ENCODE measurements at regions not wholly inside any gene's neighbourhood (a gene's known extent, or its start where the extent isn't known, plus 50 kb on each side); places are given as distances from the start of the nearest gene placed in this dataset.

DNA sequence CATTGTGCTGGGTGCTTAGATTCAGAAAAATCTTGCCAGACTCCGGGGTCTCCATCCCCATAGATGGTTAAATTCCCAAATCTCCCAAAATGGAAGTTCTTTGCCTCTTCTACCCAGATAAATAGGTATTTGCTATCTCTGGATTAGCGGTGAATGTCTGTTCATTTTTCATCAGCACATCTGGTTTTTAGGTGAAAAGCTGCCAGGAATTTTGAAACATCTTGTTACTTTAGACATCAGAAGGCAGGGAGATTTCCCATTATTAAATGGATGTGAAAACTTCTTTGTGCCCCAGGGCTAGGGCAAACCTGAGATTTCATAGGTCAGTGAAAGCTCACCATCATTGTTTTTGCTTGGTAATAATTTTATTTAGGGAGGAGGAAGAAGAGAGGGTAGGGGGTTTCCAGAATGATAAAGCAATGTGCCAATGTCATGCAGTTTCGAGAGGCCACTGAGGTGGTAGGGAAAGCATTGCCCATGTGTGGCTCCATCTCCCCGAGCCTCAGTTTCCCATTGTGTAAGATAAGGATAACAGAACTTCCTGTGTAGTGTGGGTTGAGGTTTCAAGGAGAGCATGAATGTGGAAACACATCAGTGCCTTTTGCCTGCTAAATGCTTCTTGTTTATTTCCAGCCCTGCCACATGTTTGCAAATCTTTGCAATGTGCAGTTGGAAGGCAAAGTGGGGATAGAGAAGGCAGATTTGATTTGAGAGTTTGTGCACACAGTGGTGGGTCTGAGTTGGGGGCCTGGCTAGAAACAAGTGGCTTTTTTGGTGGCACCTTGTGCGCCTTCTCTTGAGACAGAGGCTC is 147.2 kb upstream of the KLF4 start:
- H3K9ac ChIP-seq (ENCODE audit: low read depth, low read length): no peak overlapping the region

GRCh38 chr9:107635803-107636174 is 146.2 kb upstream of the KLF4 start:
- Histone ChIP-seq H3K27me3 (ENCODE audit: control insufficient read depth, insufficient read depth, low read length) (peaks cover 9% of the 10 kb centered on the region), H3K36me3 (ENCODE audit: control insufficient read depth, insufficient read depth, low read length) (no peaks in the 10 kb centered on the region), H3K9ac (ENCODE audit: low read depth, low read length) (no peak overlapping the region), H3K9me3 (ENCODE audit: control insufficient read depth, insufficient read depth, low read length) (no peaks in the 10 kb centered on the region), H3K4me1 (ENCODE audit: control insufficient read depth, insufficient read depth, low read length) (peaks cover 11% of the 10 kb centered on the region), H3K4me3 (ENCODE audit: low read depth, low read length) (no peak overlapping the region)

More for the DNA sequence above, 147.2 kb upstream of the KLF4 start:
- Histone ChIP-seq H3K36me3 (ENCODE audit: control insufficient read depth, insufficient read depth, low read length) (no peaks in the 10 kb centered on the region), H3K9me3 (ENCODE audit: control insufficient read depth, insufficient read depth, low read length) (no peaks in the 10 kb centered on the region), H3K4me3 (ENCODE audit: low read depth, low read length) (peak overlapping the region; percentile 57), H3K4me1 (ENCODE audit: control insufficient read depth, insufficient read depth, low read length) (peaks cover 10% of the 10 kb centered on the region), H3K27me3 (ENCODE audit: control insufficient read depth, insufficient read depth, low read length) (peaks cover 9% of the 10 kb centered on the region)

- no peak overlapping the region for H3K4me3 ChIP-seq (ENCODE audit: low read depth, low read length)
- H3K4me1 ChIP-seq (ENCODE audit: control insufficient read depth, insufficient read depth, low read length): peaks cover 11% of the 10 kb centered on the region
- peaks cover 9% of the 10 kb centered on the region for H3K27me3 ChIP-seq (ENCODE audit: control insufficient read depth, insufficient read depth, low read length)
- no peaks in the 10 kb centered on the region for H3K9me3 ChIP-seq (ENCODE audit: control insufficient read depth, insufficient read depth, low read length)
- no peaks in the 10 kb centered on the region for H3K36me3 ChIP-seq (ENCODE audit: control insufficient read depth, insufficient read depth, low read length)
- no peak overlapping the region for H3K9ac ChIP-seq (ENCODE audit: low read depth, low read length)
Measured at GRCh38 chr9:107635101-107635802, 145.7 kb upstream of the KLF4 start.

DNA sequence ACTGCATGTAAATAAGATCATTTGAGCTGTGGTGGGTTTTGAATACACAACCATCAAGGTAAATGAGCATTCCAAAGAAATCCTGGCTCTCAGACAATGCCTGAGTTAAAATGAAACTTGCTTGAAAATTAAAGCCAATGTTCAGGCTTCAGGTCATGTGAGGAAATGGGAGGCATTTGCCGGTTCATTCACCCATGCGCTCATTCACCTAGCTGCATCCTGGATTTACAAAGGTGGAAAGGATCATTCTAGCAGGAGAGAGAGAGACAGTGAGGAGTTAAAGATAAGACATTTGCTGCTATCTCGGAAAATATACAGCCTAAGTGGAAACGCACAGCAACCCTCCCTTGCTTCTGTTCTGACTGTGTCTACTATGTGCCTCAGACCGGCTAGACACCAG is 143.8 kb upstream of the KLF4 start:
- Histone ChIP-seq H3K9ac (ENCODE audit: low read depth, low read length) (no peak overlapping the region), H3K9me3 (ENCODE audit: control insufficient read depth, insufficient read depth, low read length) (no peaks in the 10 kb centered on the region), H3K27me3 (ENCODE audit: control insufficient read depth, insufficient read depth, low read length) (peaks cover 5% of the 10 kb centered on the region), H3K36me3 (ENCODE audit: control insufficient read depth, insufficient read depth, low read length) (no peaks in the 10 kb centered on the region), H3K4me3 (ENCODE audit: low read depth, low read length) (no peak overlapping the region), H3K4me1 (ENCODE audit: control insufficient read depth, insufficient read depth, low read length) (peaks cover 17% of the 10 kb centered on the region)

DNA sequence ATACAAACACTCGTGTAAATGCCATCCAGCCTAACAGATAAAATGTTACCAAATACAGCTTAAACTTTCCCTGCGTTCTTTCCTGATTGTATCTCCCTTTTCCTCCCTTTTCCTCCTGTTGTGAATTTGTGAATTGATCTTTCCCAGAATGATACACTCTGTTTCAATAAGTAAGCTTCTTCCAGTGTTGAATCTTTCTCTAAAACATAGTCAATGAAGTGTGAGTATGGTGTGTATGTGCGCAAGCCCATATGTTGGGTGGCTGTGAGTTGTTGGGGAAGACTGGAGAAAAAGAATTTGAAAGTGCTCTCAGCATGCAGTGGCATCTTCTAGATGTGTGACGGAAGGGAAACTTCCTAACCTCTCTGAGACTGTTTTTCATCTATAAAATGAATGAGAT is 143.1 kb upstream of the KLF4 start:
- H3K9ac ChIP-seq (ENCODE audit: low read depth, low read length): no peak overlapping the region
- H3K36me3 ChIP-seq (ENCODE audit: control insufficient read depth, insufficient read depth, low read length): no peaks in the 10 kb centered on the region
- peaks cover 5% of the 10 kb centered on the region for H3K27me3 ChIP-seq (ENCODE audit: control insufficient read depth, insufficient read depth, low read length)
- peaks cover 17% of the 10 kb centered on the region for H3K4me1 ChIP-seq (ENCODE audit: control insufficient read depth, insufficient read depth, low read length)
- H3K9me3 ChIP-seq (ENCODE audit: control insufficient read depth, insufficient read depth, low read length): no peaks in the 10 kb centered on the region
- no peak overlapping the region for H3K4me3 ChIP-seq (ENCODE audit: low read depth, low read length)

GRCh38 chr9:107632216-107632615 is 142.6 kb upstream of the KLF4 start:
- peaks cover 17% of the 10 kb centered on the region for H3K4me1 ChIP-seq (ENCODE audit: control insufficient read depth, insufficient read depth, low read length)
- H3K27me3 ChIP-seq (ENCODE audit: control insufficient read depth, insufficient read depth, low read length): peaks cover 5% of the 10 kb centered on the region
- no peak overlapping the region for H3K9ac ChIP-seq (ENCODE audit: low read depth, low read length)
- H3K9me3 ChIP-seq (ENCODE audit: control insufficient read depth, insufficient read depth, low read length): no peaks in the 10 kb centered on the region
- no peaks in the 10 kb centered on the region for H3K36me3 ChIP-seq (ENCODE audit: control insufficient read depth, insufficient read depth, low read length)
- H3K4me3 ChIP-seq (ENCODE audit: low read depth, low read length): no peak overlapping the region

- Histone ChIP-seq H3K4me1 (ENCODE audit: control insufficient read depth, insufficient read depth, low read length) (peaks cover 17% of the 10 kb centered on the region), H3K9me3 (ENCODE audit: control insufficient read depth, insufficient read depth, low read length) (no peaks in the 10 kb centered on the region), H3K9ac (ENCODE audit: low read depth, low read length) (no peak overlapping the region), H3K4me3 (ENCODE audit: low read depth, low read length) (no peak overlapping the region), H3K27me3 (ENCODE audit: control insufficient read depth, insufficient read depth, low read length) (peaks cover 3% of the 10 kb centered on the region), H3K36me3 (ENCODE audit: control insufficient read depth, insufficient read depth, low read length) (no peaks in the 10 kb centered on the region)
Measured at GRCh38 chr9:107631788-107632187, 142.2 kb upstream of the KLF4 start.

DNA sequence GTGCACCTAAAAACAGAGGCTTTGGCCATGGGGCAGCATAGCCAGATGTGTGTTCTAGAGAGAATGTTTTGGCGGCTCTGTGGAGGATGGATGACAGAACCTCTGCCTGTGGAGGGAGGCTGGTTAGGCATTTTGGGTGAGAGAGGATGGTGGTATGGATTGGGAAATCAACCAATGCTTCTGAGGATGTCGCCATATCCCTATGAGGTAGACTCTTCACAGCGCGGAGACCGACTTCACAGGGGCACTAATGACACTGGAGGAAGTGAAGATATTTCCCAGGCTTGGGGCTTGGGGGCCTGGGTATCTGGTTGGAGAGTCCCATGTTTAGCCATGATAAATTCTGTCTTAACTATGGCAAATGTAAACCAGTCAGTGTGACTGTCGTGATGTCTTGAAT is 140.6 kb upstream of the KLF4 start:
- Histone ChIP-seq H3K9ac (ENCODE audit: low read depth, low read length) (no peak overlapping the region), H3K4me3 (ENCODE audit: low read depth, low read length) (no peak overlapping the region), H3K9me3 (ENCODE audit: control insufficient read depth, insufficient read depth, low read length) (no peaks in the 10 kb centered on the region), H3K27me3 (ENCODE audit: control insufficient read depth, insufficient read depth, low read length) (no peaks in the 10 kb centered on the region), H3K36me3 (ENCODE audit: control insufficient read depth, insufficient read depth, low read length) (no peaks in the 10 kb centered on the region), H3K4me1 (ENCODE audit: control insufficient read depth, insufficient read depth, low read length) (peaks cover 17% of the 10 kb centered on the region)

DNA sequence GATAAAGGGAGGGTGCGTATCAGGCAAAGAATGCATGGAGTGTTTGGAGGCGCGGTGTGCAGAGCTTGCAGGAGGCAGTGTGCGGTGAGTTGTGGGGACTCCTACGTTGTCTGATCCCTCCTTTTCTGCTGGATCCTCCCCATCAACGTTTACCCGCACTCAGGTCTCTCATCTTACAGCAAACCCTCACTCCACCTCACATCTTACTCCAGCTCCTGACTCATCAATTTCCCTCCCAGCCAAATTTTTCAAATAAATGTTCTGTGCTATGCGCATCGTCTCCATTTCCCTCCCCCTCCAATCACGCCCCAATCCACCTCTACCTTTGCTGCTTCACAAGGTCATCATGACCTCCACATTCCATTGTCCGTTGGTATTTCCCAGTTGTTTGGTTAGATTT is 138.9 kb upstream of the KLF4 start:
- no peak overlapping the region for H3K4me3 ChIP-seq (ENCODE audit: low read depth, low read length)
- H3K9ac ChIP-seq (ENCODE audit: low read depth, low read length): no peak overlapping the region
- no peaks in the 10 kb centered on the region for H3K9me3 ChIP-seq (ENCODE audit: control insufficient read depth, insufficient read depth, low read length)
- H3K36me3 ChIP-seq (ENCODE audit: control insufficient read depth, insufficient read depth, low read length): no peaks in the 10 kb centered on the region
- no peaks in the 10 kb centered on the region for H3K27me3 ChIP-seq (ENCODE audit: control insufficient read depth, insufficient read depth, low read length)
- H3K4me1 ChIP-seq (ENCODE audit: control insufficient read depth, insufficient read depth, low read length): peaks cover 11% of the 10 kb centered on the region

DNA sequence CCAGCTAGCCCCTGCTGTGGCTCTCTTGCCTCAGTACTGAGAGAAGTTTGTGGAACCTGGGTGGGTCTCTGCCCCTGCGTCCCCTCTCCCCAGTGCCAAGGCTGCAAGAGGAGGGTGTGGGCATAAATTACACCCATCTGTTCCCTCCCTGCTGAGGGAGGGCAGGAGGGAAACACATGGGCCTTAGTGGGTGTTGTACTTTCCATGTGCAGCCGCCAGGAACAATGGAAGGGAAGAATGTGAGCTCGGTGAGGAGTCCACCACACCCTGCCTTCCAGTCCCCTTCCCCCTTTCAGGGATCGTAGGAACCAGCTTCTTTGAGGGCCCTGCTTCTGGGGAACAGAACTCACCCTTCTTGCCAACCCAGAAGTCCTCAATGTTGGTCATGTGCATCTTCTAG is 138.2 kb upstream of the KLF4 start:
- Histone ChIP-seq H3K27me3 (ENCODE audit: control insufficient read depth, insufficient read depth, low read length) (no peaks in the 10 kb centered on the region), H3K36me3 (ENCODE audit: control insufficient read depth, insufficient read depth, low read length) (no peaks in the 10 kb centered on the region), H3K4me3 (ENCODE audit: low read depth, low read length) (no peak overlapping the region), H3K9ac (ENCODE audit: low read depth, low read length) (no peak overlapping the region), H3K4me1 (ENCODE audit: control insufficient read depth, insufficient read depth, low read length) (peaks cover 9% of the 10 kb centered on the region), H3K9me3 (ENCODE audit: control insufficient read depth, insufficient read depth, low read length) (no peaks in the 10 kb centered on the region)

DNA sequence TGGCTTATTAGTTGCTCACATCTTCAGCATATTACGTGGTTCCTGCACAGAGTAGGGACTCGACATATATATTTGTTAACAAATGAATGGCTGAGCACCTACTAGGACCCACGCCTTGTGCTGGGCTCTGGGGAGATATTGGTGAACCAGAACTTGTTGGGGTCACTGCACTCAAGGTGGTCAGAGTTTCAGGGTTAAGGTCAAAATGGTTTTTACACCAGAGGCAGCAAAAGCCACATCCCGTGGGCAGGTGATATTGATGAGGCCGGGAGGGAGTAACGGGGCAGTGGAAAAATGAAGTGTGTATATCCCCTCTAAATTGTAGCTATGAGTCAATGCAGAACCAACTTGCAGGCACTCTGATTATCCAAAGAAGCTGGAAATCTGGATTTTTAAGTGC is 136.5 kb upstream of the KLF4 start:
- Histone ChIP-seq H3K4me1 (ENCODE audit: control insufficient read depth, insufficient read depth, low read length) (peaks cover 6% of the 10 kb centered on the region), H3K27me3 (ENCODE audit: control insufficient read depth, insufficient read depth, low read length) (no peaks in the 10 kb centered on the region), H3K4me3 (ENCODE audit: low read depth, low read length) (no peak overlapping the region), H3K9me3 (ENCODE audit: control insufficient read depth, insufficient read depth, low read length) (no peaks in the 10 kb centered on the region), H3K9ac (ENCODE audit: low read depth, low read length) (no peak overlapping the region), H3K36me3 (ENCODE audit: control insufficient read depth, insufficient read depth, low read length) (no peaks in the 10 kb centered on the region)

- Histone ChIP-seq H3K9me3 (ENCODE audit: control insufficient read depth, insufficient read depth, low read length) (no peaks in the 10 kb centered on the region), H3K9ac (ENCODE audit: low read depth, low read length) (no peak overlapping the region), H3K36me3 (ENCODE audit: control insufficient read depth, insufficient read depth, low read length) (no peaks in the 10 kb centered on the region), H3K27me3 (ENCODE audit: control insufficient read depth, insufficient read depth, low read length) (no peaks in the 10 kb centered on the region), H3K4me1 (ENCODE audit: control insufficient read depth, insufficient read depth, low read length) (peaks cover 6% of the 10 kb centered on the region), H3K4me3 (ENCODE audit: low read depth, low read length) (no peak overlapping the region)
Measured at GRCh38 chr9:107625383-107625984, 135.9 kb upstream of the KLF4 start.

Data from iPS-15b (cell line).